ENCODE measurements at regions not wholly inside any gene's neighbourhood (a gene's known extent, or its start where the extent isn't known, plus 50 kb on each side); places are given as distances from the start of the nearest gene placed in this dataset.
"Not testable (repeated sequence)": the region's sequence is repeated elsewhere in the genome, so short reads cannot be mapped to it uniquely, and the experiment has no call there.

DNA sequence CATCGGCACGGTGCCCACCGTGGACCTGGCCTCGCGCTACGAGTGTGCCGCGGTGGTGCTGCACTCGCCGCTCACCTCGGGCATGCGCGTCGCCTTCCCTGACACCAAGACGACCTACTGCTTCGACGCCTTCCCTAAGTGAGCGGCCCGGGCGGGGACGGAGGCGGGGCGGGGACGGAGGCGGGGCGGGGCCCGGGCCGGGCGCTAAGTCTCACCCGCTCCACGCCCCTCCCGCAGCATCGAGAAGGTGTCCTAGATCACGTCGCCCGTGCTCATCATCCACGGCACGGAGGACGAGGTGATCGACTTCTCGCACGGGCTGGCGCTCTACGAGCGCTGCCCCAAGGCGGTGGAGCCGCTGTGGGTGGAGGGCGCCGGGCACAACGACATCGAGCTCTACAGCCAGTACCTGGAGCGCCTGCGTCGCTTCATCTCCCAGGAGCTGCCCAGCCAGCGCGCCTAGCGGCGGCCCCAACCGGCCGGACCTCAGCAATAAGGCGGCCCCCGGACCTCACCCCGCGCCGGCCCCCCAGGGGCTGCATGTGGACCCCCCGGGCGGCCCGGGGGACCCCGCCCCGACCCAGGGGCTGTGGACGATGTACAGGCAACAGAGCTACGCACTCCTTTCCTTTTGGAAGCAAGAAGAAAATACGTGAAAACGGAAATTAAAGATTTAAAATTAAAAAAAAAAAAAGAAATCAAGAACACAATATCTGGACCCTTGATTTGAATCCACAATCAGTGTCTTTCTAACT is 198.8 kb downstream of the USP22 start:
- H3K9me3 ChIP-seq; intact Hi-C loops (cut with DNase I, micrococcal nuclease); H3K4me1 ChIP-seq (ENCODE audit: low read depth); H3K4me3 ChIP-seq; H3K36me3 ChIP-seq (ENCODE audit: low read depth): not testable (repeated sequence)
- DNase-seq, result peak in 2 of 3 donors; percentile 51 to 68
- peak; percentile 86 for ATAC-seq

GRCh38 chr17:20848869-20849443 is 193.9 kb downstream of the USP22 start:
- intact Hi-C loops (cut with DNase I, micrococcal nuclease); ATAC-seq; H3K4me3 ChIP-seq; H3K36me3 ChIP-seq (ENCODE audit: low read depth); H3K9me3 ChIP-seq; H3K4me1 ChIP-seq (ENCODE audit: low read depth): not testable (repeated sequence)
- peak in 1 of 3 donors; percentile 10 for DNase-seq

- H3K9me3 ChIP-seq; H3K4me3 ChIP-seq; H3K36me3 ChIP-seq (ENCODE audit: low read depth); DNase-seq; H3K4me1 ChIP-seq (ENCODE audit: low read depth); intact Hi-C loops (cut with DNase I, micrococcal nuclease); ATAC-seq: not testable (repeated sequence)
These were observed 191.1 kb downstream of the USP22 start for GRCh38 chr17:20851591-20852238.

GRCh38 chr17:20852239-20852989 is 190.4 kb downstream of the USP22 start:
- Histone ChIP-seq H3K4me1 (ENCODE audit: low read depth) (no peaks in the 10 kb centered on the region), H3K36me3 (ENCODE audit: low read depth) (no peaks in the 10 kb centered on the region), H3K4me3 (no peak overlapping the region), H3K9me3 (no peaks in the 10 kb centered on the region)
- TF ChIP-seq, protein P1, sequence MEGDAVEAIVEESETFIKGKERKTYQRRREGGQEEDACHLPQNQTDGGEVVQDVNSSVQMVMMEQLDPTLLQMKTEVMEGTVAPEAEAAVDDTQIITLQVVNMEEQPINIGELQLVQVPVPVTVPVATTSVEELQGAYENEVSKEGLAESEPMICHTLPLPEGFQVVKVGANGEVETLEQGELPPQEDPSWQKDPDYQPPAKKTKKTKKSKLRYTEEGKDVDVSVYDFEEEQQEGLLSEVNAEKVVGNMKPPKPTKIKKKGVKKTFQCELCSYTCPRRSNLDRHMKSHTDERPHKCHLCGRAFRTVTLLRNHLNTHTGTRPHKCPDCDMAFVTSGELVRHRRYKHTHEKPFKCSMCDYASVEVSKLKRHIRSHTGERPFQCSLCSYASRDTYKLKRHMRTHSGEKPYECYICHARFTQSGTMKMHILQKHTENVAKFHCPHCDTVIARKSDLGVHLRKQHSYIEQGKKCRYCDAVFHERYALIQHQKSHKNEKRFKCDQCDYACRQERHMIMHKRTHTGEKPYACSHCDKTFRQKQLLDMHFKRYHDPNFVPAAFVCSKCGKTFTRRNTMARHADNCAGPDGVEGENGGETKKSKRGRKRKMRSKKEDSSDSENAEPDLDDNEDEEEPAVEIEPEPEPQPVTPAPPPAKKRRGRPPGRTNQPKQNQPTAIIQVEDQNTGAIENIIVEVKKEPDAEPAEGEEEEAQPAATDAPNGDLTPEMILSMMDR (IDR thresholded peaks at IDR 0.05), result no peak
- DNase-seq, result peak in 1 of 3 donors; percentile 14
- intact Hi-C loops (cut with DNase I, micrococcal nuclease), result no loop called here
- ATAC-seq, result no peak

DNA sequence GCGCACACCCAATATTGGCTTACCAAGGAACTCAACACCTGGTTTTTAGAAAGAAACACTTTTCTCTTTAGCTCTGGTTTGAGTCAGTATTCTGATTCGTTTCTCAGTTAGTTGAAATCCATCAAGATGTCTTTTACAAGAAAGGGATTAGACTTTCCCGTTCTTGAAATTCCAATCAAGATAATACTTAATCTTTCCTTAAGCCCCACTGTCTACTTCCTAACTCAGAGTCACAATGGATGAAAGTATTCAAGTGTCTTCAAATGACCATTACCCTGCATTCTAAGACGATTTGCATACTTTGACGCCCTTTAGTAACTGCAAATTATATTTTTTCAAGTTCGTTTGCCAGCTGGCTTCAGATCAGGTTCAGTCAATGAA is 189.8 kb downstream of the USP22 start:
- intact Hi-C loops (cut with DNase I, micrococcal nuclease), result no loop called here
- H3K36me3 ChIP-seq (ENCODE audit: low read depth), result no peaks in the 10 kb centered on the region
- ATAC-seq (no peak), DNase-seq (no peak)
- H3K4me3 ChIP-seq, result no peak overlapping the region
- TF ChIP-seq, protein P1 (IDR thresholded peaks at IDR 0.05), result no peak
- no peaks in the 10 kb centered on the region for H3K4me1 ChIP-seq (ENCODE audit: low read depth)
- H3K9me3 ChIP-seq, result no peaks in the 10 kb centered on the region

DNA sequence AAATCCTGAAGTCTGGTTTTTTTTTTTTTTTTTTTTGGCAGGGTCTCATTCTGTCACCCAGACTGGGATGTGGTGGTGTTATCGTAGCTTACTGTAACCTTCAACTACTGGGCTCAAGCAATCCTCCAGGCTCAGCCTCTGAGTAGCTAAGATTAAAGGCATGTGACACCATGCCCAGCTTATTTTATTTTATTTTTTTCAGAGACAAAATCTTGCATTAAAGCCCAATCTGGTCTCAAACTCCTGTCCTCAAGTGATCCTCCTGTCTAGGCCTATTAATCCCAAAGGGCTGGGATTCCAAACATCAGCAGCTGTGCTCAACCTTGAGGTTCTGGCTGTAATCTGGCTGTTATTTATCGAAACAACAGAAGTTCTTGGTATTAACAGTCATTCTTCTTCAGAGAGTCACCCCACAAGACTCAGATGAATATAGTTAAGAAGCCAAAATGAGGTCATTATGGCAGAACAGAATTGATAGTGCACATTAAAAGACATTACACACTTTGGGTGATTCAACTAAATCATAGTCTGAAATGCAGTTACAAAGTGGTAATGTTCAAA is 186.8 kb downstream of the USP22 start:
- H3K4me1 ChIP-seq (ENCODE audit: low read depth); H3K36me3 ChIP-seq (ENCODE audit: low read depth); intact Hi-C loops (cut with DNase I, micrococcal nuclease); ATAC-seq; H3K9me3 ChIP-seq; DNase-seq; H3K4me3 ChIP-seq: not testable (repeated sequence)

DNA sequence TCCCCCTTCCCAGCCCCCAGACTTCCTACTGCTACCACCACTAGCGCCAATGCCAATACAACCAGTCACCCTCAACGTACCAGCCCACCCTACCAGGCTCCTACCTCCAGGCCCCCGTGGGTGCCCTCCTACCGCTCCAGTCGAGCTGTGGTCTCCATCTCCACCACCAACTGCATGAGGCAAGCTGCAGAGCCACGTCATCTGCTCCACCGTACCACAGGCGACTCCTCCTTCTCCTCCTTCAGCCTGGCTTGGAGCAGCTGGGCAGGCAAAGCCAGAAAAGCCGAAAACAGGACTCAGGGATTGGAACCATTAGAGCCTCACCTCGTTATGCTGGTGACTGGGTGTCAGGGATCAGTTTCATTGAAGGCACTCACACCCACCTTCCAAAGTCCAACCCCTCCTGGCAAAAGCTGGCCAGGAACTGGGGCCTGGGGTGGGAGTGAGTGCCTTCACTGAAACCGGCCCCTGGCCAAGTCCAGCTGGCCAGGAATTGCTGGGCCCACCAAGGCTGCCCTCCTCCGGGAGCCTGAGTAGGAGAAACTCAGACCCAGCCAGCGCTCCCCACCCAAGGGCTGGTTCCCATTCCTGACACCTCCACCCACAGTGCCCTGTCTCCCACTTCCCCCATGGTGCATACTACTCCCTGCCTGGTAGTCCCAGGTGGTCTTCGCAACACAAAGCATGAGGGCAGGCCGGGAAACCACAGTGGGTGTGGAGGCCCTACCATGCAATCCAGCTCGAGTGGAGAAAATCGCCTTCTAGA is 176.2 kb downstream of the USP22 start:
- H3K36me3 ChIP-seq (ENCODE audit: low read depth); intact Hi-C loops (cut with DNase I, micrococcal nuclease); H3K9me3 ChIP-seq; ATAC-seq; H3K4me1 ChIP-seq (ENCODE audit: low read depth); H3K4me3 ChIP-seq: not testable (repeated sequence)
- peak in 1 of 3 donors; percentile 22 for DNase-seq

DNA sequence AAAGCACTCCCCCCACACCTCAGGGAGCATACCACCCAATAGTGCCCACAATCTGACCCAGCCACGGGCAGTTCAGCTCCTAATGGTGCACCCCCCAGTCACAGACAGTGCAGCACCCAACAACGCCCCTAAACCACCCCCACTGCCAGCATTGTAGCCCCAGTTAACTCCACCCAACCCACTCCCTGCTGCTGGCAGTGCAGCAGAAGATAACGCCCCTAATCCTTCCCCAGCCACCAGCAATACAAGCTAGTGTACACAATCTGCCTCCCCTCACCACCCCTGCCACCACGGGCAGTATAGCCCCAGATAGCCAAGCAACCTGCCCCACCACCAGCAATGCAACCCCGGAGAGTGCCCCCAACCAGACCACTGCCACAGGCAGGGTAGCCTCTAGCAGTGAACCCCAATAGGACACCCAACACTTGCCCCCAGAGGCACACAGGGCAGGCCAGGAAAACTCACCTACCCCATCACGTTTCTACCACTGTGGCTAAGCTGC is 175.3 kb downstream of the USP22 start:
- ATAC-seq; H3K4me1 ChIP-seq (ENCODE audit: low read depth); intact Hi-C loops (cut with DNase I, micrococcal nuclease); H3K9me3 ChIP-seq; H3K36me3 ChIP-seq (ENCODE audit: low read depth); H3K4me3 ChIP-seq: not testable (repeated sequence)
- DNase-seq, result peak in 1 of 3 donors; percentile 8

- H3K4me1 ChIP-seq (ENCODE audit: low read depth); H3K36me3 ChIP-seq (ENCODE audit: low read depth); ATAC-seq; intact Hi-C loops (cut with DNase I, micrococcal nuclease); DNase-seq; H3K4me3 ChIP-seq; H3K9me3 ChIP-seq: not testable (repeated sequence)
These were observed 174.7 kb downstream of the USP22 start for GRCh38 chr17:20867938-20868661.

DNA sequence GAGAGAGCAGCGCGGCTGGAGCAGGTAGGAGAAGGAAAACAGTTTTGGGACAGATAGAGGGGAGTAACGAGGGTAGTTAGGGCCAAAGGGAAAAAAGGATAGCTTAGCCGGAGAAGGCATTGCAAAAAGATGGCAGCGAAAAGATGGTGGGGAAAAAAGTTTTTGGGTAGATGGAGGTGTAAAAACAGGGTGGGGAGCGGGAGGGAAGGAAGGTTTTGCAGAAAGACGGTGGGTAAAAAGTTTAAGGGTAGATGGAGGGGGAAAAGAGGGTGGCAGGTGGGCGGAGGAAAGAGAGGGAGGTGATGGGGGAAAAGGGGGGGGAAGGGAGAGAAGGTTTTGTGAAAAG is 174.2 kb downstream of the USP22 start:
- H3K4me1 ChIP-seq (ENCODE audit: low read depth); H3K36me3 ChIP-seq (ENCODE audit: low read depth); intact Hi-C loops (cut with DNase I, micrococcal nuclease); H3K9me3 ChIP-seq; DNase-seq; ATAC-seq; H3K4me3 ChIP-seq: not testable (repeated sequence)
